SHP77 treated with DMSO at 0.1 percent for 48 hours (cell line): ENCODE measurements at regions not wholly inside any gene's neighbourhood (a gene's known extent, or its start where the extent isn't known, plus 50 kb on each side); places are given as distances from the start of the nearest gene placed in this dataset.

Source experiments
- DNase-seq: peaks from one replicate; lab custom pipeline; 2025; lab: John Stamatoyannopoulos, UW

DNA sequence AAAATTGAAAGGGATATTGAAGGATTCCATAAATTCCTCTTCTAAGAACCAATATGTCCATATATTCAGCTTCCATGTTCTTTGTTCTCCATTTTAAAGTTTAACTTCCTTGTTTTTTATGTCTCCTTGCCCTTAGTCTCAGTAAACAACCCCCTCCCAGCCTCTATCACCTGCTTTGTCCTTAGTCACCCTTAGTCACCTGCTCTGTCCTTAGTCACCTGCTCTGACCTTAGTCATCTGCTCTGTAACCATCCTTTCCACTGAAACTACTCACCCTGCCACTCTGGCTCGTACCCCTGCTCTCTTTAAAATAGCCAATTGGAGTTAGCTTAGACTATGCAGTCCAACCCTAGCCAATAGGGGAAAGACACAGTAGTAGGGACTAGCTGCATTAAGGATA, 136.2 kb upstream of the TMEM106B start:
- no peak for DNase-seq

DNA sequence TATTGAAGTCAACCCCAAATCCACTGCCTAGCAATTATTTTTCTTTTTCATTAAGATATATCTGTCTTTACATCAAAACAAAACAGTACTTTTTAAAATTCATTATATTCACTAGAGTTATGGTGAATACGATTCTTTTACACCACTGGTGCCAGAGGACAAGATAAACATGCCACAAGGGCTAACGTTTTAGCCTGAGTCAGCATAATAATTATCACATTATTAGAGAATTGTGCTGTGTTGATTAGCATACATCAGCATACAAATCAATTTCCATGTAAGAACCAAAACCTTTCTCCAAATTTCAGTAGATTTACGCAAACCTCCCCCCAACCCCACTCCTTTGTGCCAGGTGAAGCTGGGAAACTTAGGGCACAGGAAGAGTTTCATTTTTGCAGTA, 131.1 kb upstream of the TMEM106B start:
- no peak for DNase-seq

DNA sequence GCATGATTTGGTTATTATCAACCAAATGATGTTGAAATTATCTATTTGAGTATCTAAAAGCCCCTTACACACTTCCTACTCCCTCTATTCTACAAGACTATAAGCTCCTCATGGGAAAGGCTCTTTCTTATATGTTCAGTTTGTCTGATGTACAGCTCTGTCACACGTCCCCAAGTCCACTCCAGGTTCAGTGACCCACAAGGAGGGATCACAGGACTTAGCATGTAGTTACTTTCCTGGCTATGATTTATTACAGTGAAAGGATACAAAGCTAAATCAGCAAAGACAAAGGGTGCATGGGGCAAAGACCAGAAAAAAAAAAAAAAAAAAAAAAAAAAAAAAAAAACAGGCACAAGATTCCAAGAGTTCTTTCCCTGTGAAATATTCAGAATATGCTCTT, 125.6 kb upstream of the TMEM106B start:
- no peak for DNase-seq

DNA sequence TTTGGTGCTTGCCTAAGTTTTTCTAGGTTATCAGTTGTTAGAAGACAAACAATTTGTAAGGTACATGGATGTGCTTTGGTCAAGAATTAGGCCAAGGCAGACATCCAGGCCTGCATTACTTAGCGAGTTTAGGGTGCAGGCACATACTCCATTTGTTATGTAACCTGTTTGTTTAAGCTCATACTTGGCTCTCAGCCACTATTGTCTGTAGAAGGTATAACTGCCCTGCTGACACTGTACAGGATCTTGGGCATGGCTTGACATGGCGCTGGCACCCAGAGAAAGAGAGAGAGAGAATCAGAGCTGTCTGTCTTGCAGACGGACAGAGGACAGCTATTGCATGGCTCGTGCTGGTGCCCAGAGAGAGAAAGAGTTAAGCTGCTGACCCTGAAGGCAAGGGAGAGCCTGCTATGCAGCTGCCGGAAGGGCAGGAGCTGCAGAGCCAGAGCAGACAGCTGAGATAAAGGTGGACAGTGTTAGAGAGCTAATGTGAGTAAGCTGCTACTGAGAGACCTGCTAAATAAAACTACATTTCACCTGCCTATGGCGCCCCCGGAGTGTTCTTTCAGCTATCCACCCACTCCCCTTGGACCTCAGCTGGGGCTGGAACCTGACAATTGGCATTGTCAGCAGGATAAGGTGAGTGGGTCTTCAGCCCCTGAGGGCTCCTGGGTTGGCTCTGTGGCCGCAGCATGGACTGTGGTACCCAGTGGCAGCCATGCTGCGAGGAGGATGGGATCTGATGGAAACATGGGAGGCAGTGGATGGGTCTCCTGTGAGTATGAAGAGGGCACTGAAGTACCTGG, 120.9 kb upstream of the TMEM106B start:
- DNase-seq = no peak

DNA sequence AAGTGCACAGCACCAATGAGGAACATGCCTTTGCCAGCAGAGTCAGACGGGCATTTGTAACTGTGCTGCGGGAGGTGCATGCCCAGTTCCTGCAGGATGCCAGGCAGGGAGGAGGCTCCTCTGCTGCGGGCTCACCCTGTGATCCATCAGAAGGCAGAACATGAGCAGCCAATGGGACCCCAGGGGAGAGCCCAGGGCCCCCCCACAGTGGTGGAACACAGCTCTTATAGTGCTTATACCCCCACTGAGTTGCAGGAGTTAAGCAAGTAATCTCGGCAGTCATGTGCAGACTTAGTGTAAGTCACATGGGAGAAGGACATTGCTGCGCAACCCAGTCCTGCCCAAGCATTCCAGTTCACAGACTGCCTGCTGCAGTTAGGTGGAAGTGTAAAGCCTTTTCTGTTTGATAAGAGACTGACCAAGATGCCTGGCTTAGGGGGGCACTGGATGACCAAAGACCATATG, 120.3 kb upstream of the TMEM106B start:
- no peak for DNase-seq

DNA sequence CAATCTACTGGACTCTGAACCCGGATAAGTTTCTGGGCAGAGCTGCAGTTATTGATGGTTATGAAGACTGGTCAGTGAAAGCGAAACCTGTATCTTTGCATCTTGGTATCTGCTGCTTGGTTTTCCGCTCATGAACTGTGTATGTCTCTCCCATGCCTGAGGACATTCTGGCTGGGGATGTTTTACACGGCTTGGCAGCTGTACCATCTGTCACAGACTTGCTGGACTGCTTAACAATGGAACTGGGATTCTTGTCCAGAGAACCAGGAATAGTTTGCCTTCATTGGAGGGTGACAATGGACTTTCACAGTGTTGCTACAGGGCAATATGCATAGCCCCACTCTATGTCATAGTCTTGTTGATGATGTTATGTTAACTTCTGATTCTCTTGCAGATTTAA, 119.9 kb upstream of the TMEM106B start:
- no peak for DNase-seq

DNA sequence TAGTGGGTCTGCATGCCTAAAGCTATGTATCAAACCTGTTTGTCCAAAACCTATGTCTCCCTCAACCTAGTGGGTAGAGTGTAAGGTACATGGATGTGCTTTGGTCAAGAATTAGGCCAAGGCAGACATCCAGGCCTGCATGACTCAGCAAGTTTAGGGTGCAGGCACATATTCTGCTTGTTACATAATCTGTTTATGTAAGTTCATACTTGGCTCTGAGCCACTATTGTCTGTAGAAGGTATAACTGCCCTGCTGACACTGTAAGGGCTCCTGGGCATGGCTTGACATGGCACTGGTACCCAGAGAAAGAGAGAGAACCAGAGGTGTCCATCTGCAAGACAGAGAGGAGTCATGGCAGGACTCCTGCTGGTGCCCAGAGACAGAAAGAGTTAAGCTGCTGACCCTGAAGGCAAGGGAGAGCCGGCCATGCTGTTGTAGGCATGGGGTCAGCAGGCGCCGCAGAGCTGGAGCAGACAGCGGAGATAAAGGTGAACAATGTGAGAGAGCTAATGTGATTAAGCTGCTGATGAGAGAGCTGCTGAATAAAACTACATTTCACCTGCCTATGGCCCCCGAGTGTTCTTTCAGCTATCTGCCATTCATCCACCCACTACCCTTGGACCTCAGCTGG, 118.5 kb upstream of the TMEM106B start:
- no peak for DNase-seq

DNA sequence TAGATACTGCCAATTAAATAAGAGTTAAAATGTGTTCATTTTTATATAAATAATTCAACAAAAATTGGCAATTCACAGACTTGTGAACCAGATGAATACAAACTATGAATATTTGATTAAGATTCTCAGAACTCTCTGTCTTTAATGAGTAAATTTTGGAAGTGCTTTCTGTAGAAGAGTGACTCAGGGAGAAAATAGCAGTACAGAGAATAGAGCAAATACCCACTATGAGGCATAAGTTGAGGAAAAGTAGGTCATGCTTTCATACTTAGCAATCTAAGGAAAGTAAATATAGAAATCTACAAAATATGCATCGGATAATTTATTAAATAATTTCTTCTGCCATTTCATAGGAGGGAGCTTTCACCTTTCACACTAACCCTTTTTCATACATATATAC, 117.7 kb upstream of the TMEM106B start:
- no peak for DNase-seq

DNA sequence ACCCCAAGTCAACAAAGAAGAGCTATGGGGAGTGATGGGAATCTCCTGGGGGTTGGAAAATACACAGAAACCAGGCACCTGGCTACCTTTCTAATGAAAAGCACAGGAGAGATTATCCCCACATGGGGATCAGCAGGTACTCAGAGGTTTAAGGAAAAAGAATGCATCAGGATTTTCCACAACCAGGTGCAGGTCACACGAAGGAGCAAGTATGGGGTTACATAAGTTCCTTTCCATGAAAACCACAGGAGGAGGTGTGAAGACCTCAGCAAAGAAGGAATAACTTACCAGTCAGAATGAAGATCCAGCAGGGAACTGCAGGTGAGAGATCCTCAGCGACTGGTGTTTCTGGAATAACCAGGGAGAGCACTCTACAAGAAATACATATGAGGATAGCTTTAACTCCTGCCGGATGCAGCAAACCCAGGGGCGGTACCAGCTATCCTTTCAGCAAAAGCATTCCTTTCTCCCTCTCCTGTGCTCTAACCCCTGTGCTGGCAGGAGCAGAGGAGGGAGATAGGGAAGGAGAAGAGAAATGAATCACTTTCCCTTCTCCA, 116.7 kb upstream of the TMEM106B start:
- no peak for DNase-seq

DNA sequence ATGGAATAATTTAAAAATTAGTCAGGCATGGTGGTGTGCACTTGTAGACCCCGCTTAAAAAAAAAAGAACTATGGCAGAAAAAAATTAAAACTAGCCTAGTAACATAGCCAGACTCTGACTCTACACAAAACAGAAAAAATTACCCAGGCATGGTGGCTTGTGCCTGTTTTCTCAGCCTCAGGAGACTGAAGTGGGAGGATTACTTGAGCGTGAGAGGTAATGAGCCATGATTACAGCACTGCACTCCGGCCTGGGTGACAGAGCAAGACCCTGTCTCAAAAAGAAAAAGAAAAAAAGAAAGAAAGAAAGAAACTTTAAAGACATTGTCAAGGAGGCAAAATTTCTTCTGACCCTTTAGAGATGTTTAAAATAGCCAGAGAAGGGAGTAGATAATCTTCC, 109.0 kb upstream of the TMEM106B start:
- no peak for DNase-seq

DNA sequence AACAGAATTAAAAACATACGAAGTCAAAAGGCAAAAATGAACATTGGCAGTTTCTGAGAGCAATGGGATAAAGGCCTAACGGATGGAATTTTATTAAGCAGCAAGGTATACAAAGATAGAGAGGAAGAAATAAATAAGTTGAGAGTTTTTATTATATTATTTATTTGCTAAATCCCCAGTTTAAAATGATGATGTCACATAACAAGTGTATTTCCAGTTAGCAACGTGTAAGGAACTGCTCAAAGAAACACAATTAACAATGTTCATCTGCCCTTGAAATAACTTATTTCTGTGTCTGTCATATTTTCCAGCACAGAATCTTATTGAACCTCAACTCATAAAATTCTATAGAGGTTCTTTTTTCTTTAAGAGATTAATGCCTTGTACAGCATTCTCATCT, 108.6 kb upstream of the TMEM106B start:
- DNase-seq = no peak

DNA sequence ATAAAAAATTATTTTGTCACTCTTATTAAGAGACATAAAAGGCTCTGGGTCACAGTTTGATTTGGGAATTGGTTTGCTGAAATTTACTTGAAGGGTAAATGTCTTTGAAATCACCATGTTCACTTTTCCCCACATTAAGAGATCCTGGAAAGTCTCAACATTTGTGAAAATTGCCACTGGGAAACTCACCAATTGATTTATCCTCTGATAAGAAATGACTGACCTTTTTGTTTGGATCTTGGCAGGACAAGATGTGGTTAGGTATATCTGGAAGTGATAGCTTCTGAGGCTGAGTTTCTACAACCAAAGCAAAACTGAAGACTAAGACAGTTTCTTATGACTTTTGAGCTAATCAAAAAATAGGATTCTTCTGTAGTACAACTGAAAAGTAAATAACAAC, 107.1 kb upstream of the TMEM106B start:
- DNase-seq = no peak

DNA sequence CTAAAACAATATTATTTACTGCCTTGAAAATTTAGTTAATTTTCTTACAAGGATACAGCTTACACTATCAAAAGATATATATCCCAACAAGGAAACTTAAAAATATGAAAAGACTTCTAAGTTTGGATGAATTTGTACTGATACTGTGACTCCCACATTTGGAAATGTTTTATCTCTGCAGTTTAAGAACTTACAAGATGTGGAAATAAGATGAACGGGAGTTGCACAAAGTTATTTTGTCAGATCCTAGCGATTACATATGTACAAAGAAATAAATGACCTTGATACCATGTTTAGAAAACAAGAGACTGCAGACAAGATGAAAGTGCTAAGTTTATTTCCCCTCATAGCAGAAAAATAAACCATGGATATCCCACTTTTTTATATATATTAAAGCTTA, 103.7 kb upstream of the TMEM106B start:
- DNase-seq = no peak

DNA sequence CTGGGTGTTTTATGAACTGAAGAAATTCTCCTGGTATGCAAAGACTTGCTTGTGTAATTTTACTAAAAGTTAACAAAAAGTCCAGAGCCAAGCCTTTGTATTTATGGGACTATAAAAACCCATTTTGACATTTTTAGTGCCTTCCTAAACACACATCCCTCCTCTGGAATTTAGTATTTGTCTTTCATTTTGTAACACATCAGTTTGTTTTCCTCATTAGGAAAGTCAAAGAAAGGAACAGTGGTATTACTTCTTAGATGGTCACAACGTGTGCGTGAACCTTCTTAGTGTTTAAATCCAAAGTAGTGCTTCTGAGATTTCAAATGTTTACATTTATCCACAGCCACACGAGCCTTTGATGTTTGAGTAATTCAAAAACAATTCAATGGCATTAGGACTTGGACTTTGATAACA, 103.2 kb upstream of the TMEM106B start:
- no peak for DNase-seq

DNA sequence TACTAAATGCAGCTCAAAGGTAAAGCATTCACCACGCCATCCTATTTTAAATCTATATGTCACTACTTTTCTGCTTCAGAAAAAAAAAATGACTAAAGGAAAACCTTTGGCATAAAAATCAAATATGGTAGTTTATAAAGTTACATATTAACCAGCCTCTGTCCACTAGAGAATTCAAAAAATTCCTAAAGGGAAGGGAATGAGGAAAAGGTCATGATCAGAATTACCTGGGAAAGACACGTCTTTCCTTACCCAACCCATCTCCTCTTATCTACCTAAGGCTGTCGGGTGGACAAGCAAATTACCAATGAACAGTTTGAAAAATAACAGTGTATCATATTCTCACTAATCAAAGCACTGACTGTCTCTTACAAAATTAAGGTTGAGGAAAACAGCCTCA, 100.7 kb upstream of the TMEM106B start:
- no peak for DNase-seq

DNA sequence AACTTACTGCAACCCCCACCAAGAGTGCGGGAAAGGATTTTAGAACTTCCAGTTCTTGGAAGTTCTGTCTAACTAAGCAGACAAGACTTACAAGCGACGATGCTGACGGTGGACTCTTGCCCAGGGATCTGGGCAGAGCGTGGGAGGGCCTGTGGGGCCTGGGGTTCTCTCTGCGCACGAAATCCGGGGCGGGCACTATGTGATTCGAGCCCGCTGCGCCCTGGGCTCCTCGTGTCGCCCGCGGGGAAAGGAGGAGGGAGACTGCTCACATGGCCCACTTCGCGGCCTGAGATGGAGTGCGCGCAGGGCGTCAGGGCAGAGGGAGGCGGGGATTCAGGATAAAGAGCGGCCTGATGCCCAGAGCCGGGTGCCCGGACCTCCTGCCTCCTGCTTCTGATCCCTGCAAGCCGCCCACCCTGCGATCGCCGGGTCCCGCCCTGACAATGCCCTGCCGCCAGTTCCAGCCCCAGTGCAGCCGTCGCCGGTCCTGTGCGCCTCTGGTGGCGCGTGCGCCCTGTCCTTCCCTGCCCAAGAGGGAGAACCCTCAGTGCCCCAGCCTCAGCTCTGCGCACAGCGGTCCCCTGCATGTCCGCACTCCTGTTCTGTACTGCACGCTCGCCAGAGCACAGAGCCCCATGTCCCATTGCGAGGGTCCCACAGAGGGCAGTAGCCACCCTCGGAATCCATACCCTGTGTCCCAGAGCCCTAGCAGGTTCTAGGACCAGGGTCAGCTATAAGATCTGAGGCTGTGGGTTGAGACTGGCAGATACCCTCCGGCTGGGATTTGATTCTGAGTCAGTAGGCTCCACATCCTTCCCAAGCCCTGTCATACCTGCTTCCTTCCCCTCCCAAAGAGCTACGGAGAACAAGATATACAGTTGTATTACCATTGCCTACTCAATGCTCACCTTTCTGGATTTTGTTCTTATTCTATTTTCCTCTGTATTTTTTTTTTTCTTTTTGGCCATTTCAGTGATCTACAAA, 99.4 kb upstream of the TMEM106B start:
- DNase-seq = no peak

DNA sequence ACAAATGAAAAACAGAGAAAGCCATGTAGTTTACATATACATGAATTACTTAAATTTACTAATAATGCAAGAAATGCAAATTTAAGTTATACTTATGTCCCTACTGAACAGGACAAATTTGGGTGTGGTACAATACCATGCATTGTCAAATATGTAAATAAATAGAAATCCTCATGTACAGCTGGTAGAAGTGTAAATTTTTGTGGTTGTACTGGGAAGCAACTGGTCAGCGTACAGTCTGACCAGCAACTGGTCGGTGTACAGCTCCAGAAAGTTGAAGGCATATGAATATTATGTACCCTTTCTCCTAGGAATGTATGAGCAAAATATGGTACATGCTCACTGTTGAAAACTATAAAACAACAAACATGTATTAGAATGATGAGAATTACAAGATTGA, 93.9 kb upstream of the TMEM106B start:
- no peak for DNase-seq

DNA sequence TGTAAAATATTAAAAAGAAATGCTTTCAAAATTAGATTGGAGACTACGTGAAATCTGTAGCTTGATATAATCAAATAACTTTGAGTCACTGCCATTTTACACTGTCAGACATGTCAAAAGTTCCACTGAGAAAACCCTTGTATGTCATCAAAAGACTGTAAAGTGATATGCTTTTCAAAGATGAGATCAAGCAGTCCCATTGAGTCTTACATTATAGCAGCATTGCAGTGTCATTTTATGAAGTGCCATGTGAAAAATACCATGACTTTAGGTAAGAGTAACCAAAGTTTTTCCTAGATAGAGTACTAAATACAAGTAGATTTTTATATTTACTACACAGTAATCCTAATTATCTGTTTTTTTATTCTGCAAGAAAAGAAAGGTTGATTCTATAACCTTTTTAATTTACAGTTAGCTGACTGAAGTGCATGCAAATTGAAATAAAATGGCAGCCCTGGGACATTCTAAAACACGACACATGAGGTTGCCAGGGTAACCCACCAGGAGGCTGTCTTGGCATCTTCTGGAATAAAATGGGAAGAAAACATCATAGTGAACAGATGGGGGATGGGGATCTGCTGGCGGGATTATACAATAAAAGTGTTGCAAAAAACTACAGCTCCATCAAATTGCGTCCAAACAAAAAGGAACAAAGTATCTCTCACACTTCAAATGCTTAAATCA, 91.3 kb upstream of the TMEM106B start:
- DNase-seq = no peak

DNA sequence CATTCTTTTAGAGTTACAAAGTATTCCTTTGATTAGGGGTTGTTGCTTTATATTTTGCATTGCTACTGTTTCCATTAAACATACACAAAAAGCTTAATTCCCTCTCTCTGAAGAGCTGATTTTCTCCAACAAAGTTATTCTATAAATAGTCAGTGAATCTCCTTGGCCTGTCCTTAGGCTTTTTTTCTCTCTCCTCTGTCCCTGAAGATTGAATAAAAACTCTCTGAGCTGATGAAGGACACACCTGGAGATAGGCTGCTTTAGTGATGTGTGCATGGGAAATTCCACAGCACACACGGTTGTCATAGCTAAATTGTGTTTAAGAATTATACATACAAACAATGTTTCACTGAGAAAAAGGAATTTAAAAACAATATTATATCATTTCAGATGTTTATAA, 90.5 kb upstream of the TMEM106B start:
- DNase-seq = no peak

DNA sequence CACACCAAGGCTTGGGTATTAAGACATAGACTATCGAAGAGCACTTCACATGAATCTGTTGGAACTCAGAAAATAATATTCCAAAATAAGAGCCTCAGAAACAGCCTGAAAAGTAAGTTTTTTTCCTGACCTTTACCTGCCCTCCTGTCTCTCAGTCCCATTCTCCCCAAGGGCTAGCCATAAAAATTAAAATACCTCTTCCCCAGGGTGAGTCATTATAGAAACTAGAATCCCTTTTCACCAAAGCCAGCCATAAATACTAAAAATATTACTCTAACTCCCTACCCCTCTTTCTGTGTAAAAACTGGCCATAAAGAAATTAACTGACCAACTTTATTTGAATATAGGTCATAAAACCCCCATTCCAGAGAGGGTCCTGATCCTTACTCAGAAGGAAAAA, 87.9 kb upstream of the TMEM106B start:
- no peak for DNase-seq

DNA sequence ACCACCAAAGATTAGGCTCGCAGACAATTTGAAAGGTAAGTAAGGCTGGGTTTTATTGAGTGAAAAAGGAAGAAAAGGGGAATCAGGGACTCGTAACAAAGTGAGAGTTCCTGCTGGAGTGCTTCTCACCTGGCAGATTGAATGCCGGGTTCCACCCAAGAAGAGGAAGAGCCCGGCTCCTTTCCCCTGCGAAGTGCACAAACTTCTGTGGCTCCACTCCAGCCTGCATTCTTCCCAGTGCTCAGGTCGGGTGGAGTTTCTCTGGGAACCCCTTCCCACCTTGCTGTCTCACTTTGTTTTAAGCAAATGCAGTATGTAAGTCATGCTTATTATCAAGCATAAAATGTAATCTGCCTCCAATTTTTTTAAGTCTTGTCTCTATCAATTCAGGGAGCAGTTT, 87.1 kb upstream of the TMEM106B start:
- DNase-seq = no peak

DNA sequence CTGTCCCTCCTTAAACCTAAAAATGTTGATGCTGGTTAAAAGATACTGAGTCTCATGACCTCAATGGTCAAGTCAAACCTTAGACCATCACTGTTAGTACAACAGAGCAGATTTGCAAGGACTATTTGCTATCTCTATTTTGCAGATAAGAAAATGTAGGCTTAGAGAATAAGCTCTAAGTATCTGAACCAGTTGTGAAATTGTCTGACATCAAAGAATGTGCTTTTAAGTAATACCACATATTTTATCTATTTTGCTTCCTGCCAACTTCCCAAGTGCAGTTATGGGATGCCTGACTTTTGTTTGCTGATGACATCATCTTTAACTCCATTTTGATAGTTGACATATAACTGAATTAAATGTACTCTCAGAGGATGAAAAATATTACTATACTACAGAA, 83.6 kb upstream of the TMEM106B start:
- no peak for DNase-seq
